Endothelial cell of umbilical vein (primary cell): ENCODE measurements at regions not wholly inside any gene's neighbourhood (a gene's known extent, or its start where the extent isn't known, plus 50 kb on each side); places are given as distances from the start of the nearest gene placed in this dataset.

Source experiments
- EZH2 ChIP-seq: IDR thresholded peaks from 2 replicates; pipeline ENCODE4 v1.6.1; 2012; ENCODE audit warnings: borderline replicate concordance, low read depth, mild to moderate bottlenecking, moderate library complexity, low read length, inconsistent platforms; ENCODE audit not compliant: severe bottlenecking
- POLR2A ChIP-seq: IDR thresholded peaks from 2 replicates; pipeline ENCODE4 v1.6.1; 2012; ENCODE audit warnings: low read depth, mild to moderate bottlenecking, control low read depth, low read length
- TF ChIP-seq, protein P1 (sequence below), 2 donors: IDR thresholded peaks; 1 replicate in 1 of 2; 2 replicates in 1 of 2; pipeline ENCODE4 v1.5.1; 2011; ENCODE audit warnings: low read length in 2 of 2, mild to moderate bottlenecking in 2 of 2, moderate library complexity in 2 of 2, control low read depth in 1 of 2, inconsistent platforms in 1 of 2, low read depth in 1 of 2; ENCODE audit not compliant: insufficient read depth in 1 of 2; ENCODE audit errors: extremely low read depth in 1 of 2
- TF ChIP-seq, protein P2 (sequence below): IDR thresholded peaks from 2 replicates; pipeline ENCODE4 v1.6.1; 2011; ENCODE audit not compliant: insufficient read depth, insufficient read length

GRCh38 chr16:85513180-85513579 lies 99.9 kb upstream of the GSE1 start:
- TF ChIP-seq POLR2A (no peak), EZH2 (no peak)
- TF ChIP-seq, protein P1, sequence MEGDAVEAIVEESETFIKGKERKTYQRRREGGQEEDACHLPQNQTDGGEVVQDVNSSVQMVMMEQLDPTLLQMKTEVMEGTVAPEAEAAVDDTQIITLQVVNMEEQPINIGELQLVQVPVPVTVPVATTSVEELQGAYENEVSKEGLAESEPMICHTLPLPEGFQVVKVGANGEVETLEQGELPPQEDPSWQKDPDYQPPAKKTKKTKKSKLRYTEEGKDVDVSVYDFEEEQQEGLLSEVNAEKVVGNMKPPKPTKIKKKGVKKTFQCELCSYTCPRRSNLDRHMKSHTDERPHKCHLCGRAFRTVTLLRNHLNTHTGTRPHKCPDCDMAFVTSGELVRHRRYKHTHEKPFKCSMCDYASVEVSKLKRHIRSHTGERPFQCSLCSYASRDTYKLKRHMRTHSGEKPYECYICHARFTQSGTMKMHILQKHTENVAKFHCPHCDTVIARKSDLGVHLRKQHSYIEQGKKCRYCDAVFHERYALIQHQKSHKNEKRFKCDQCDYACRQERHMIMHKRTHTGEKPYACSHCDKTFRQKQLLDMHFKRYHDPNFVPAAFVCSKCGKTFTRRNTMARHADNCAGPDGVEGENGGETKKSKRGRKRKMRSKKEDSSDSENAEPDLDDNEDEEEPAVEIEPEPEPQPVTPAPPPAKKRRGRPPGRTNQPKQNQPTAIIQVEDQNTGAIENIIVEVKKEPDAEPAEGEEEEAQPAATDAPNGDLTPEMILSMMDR (IDR thresholded peaks at IDR 0.05; ENCODE audit: extremely low read depth in 1 of 2, insufficient read depth in 1 of 2, low read depth in 1 of 2, low read length in 2 of 2) = no peak
- TF ChIP-seq, protein P2, sequence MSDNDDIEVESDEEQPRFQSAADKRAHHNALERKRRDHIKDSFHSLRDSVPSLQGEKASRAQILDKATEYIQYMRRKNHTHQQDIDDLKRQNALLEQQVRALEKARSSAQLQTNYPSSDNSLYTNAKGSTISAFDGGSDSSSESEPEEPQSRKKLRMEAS = no peak
